Kasumi-1 (cell line): ENCODE measurements at regions not wholly inside any gene's neighbourhood (a gene's known extent, or its start where the extent isn't known, plus 50 kb on each side); places are given as distances from the start of the nearest gene placed in this dataset.

Source experiments
- DNase-seq, 2 experiments: peaks; one replicate each; lab custom pipeline; 2025; lab: John Stamatoyannopoulos, UW

GRCh38 chr12:67370979-67371378 is 101.8 kb downstream of the CAND1 start:
- DNase-seq, result no peak

- no peak for DNase-seq
These were observed 107.9 kb downstream of the CAND1 start for GRCh38 chr12:67377021-67377420.

- DNase-seq, result no peak
These were observed 108.4 kb downstream of the CAND1 start for GRCh38 chr12:67377541-67377940.

GRCh38 chr12:67382241-67382871 is 113.2 kb downstream of the CAND1 start:
- no peak for DNase-seq

GRCh38 chr12:67386869-67387565 is 117.9 kb downstream of the CAND1 start:
- DNase-seq, result no peak

- DNase-seq, result peak in 1 of 2 experiments; percentile 10
These were observed 119.4 kb downstream of the CAND1 start for GRCh38 chr12:67388331-67389138.

GRCh38 chr12:67390273-67390672 is 121.1 kb downstream of the CAND1 start:
- DNase-seq, result no peak

GRCh38 chr12:67391034-67391433 is 121.9 kb downstream of the CAND1 start:
- DNase-seq, result no peak

GRCh38 chr12:67391656-67392055 is 122.5 kb downstream of the CAND1 start:
- DNase-seq, result no peak

- no peak for DNase-seq
These were observed 125.4 kb downstream of the CAND1 start for GRCh38 chr12:67394550-67394949.

GRCh38 chr12:67400742-67401141 is 131.6 kb downstream of the CAND1 start:
- DNase-seq, result no peak

- DNase-seq, result no peak
These were observed 141.1 kb downstream of the CAND1 start for GRCh38 chr12:67410246-67410645.

- DNase-seq, result no peak
These were observed 141.5 kb downstream of the CAND1 start for GRCh38 chr12:67410667-67411067.

GRCh38 chr12:67411562-67411961 is 142.4 kb downstream of the CAND1 start:
- no peak for DNase-seq

- no peak for DNase-seq
These were observed 144.4 kb downstream of the CAND1 start for GRCh38 chr12:67413577-67413976.

GRCh38 chr12:67414011-67414715 is 145.0 kb downstream of the CAND1 start:
- DNase-seq, result no peak

- peak; percentile 31 to 48 for DNase-seq
These were observed 146.3 kb downstream of the CAND1 start for GRCh38 chr12:67415473-67415872.

GRCh38 chr12:67419810-67420209 is 150.7 kb downstream of the CAND1 start:
- DNase-seq, result no peak

GRCh38 chr12:67420506-67420905 is 151.3 kb downstream of the CAND1 start:
- no peak for DNase-seq

GRCh38 chr12:67422081-67422480 is 152.9 kb downstream of the CAND1 start:
- no peak for DNase-seq

- no peak for DNase-seq
These were observed 155.6 kb downstream of the CAND1 start for GRCh38 chr12:67424784-67425183.

GRCh38 chr12:67425394-67425793 is 156.2 kb downstream of the CAND1 start:
- no peak for DNase-seq
